ENCODE measurements at regions not wholly inside any gene's neighbourhood (a gene's known extent, or its start where the extent isn't known, plus 50 kb on each side); places are given as distances from the start of the nearest gene placed in this dataset.

- H3K27ac Mint-ChIP-seq = no peak overlapping the region
- H3K4me1 Mint-ChIP-seq = no peaks in the 10 kb centered on the region
- H3K36me3 Mint-ChIP-seq = no peaks in the 10 kb centered on the region
- no peaks in the 10 kb centered on the region for H3K9me3 Mint-ChIP-seq
- no peak for DNase-seq
- H3K4me3 Mint-ChIP-seq = no peak overlapping the region
- H3K27me3 Mint-ChIP-seq = peaks cover 4% of the 10 kb centered on the region
Observed at GRCh38 chr5:168209997-168210396, 81.4 kb upstream of the WWC1 start.

DNA sequence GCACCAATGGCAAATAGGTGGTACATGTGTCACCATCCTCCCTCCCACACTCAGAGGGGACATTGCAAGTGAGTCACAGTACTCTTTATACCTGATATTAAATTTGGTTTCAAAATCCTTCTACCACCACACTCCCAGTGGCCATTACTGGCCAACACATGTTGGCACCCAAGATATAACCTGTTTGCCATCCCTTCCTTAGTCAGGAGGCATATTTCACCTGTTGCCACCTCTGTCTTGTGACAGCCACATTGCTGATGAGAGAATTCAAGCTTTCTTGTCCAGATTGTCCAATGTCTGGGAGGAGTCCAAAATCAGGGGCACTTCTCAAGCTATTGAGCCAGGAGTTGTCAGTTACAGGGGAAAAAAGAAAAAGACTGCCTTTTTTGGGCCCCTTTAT, 80.2 kb upstream of the WWC1 start:
- Mint-ChIP-seq H3K27ac (no peak overlapping the region), H3K36me3 (no peaks in the 10 kb centered on the region)

GRCh38 chr5:168211936-168212335, 79.5 kb upstream of the WWC1 start:
- no peaks in the 10 kb centered on the region for H3K36me3 Mint-ChIP-seq
- H3K27me3 Mint-ChIP-seq = peaks cover 4% of the 10 kb centered on the region
- DNase-seq = no peak
- H3K9me3 Mint-ChIP-seq = no peaks in the 10 kb centered on the region
- no peaks in the 10 kb centered on the region for H3K4me1 Mint-ChIP-seq
- no peak overlapping the region for H3K4me3 Mint-ChIP-seq
- no peak overlapping the region for H3K27ac Mint-ChIP-seq

More for the DNA sequence above, 80.2 kb upstream of the WWC1 start:
- no peak for DNase-seq
- Mint-ChIP-seq H3K9me3 (no peaks in the 10 kb centered on the region), H3K27me3 (peaks cover 4% of the 10 kb centered on the region), H3K4me1 (no peaks in the 10 kb centered on the region), H3K4me3 (no peak overlapping the region)

- H3K27ac Mint-ChIP-seq = no peak overlapping the region
- H3K36me3 Mint-ChIP-seq = no peaks in the 10 kb centered on the region
- H3K27me3 Mint-ChIP-seq = peaks cover 4% of the 10 kb centered on the region
- no peak overlapping the region for H3K4me3 Mint-ChIP-seq
- no peaks in the 10 kb centered on the region for H3K9me3 Mint-ChIP-seq
- no peak for DNase-seq
- no peaks in the 10 kb centered on the region for H3K4me1 Mint-ChIP-seq
Observed at GRCh38 chr5:168214071-168214470, 77.4 kb upstream of the WWC1 start.

- Mint-ChIP-seq H3K27ac (no peak overlapping the region), H3K27me3 (peaks cover 4% of the 10 kb centered on the region), H3K36me3 (no peaks in the 10 kb centered on the region), H3K4me1 (peaks cover 4% of the 10 kb centered on the region), H3K9me3 (no peaks in the 10 kb centered on the region), H3K4me3 (no peak overlapping the region)
- no peak for DNase-seq
Observed at GRCh38 chr5:168214886-168215285, 76.6 kb upstream of the WWC1 start.

DNA sequence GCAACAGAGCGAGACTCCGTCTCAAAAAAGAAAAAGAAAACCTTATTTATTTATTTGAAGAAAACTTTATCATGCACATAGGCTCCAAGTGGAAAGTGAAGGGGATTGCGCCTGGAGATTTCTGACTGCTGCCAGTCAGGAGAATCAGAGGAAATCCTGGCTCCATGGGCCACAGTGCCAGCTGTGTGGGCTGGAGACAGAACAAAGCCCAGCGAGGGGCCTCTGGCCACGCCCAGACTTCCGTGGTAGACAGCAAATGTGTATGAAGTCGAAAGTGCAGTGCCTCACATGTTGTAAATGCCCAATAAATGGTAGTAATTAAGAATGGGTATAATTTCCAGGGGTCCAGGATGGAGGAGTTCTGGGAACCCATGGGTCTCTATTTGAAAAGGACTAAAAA, 75.8 kb upstream of the WWC1 start:
- Mint-ChIP-seq H3K27ac (no peak overlapping the region), H3K27me3 (peaks cover 4% of the 10 kb centered on the region), H3K9me3 (no peaks in the 10 kb centered on the region), H3K36me3 (no peaks in the 10 kb centered on the region), H3K4me3 (no peak overlapping the region), H3K4me1 (peaks cover 6% of the 10 kb centered on the region)
- no peak for DNase-seq

DNA sequence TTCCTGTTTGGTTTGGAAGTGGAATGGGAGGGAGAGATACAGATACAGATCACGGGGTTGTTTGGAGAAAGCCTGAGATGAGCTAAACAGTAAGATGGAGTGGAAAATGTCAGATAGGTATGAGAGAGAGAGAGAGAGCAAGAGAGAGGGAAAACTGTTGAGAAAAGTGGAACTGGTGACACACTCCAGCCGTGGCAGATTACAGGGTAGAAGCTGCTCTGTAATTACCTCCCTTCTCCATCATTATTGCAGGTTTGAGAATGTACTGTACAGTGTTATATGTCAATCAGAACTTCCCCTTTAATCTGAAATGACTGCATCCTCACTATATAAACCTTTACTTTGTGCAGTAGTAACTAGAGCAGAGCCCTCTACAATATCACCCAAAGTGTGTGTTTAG, 74.5 kb upstream of the WWC1 start:
- no peak overlapping the region for H3K27ac Mint-ChIP-seq
- peaks cover 6% of the 10 kb centered on the region for H3K4me1 Mint-ChIP-seq
- no peak for DNase-seq
- no peaks in the 10 kb centered on the region for H3K36me3 Mint-ChIP-seq
- H3K27me3 Mint-ChIP-seq = peaks cover 4% of the 10 kb centered on the region
- no peaks in the 10 kb centered on the region for H3K9me3 Mint-ChIP-seq
- no peak overlapping the region for H3K4me3 Mint-ChIP-seq

DNA sequence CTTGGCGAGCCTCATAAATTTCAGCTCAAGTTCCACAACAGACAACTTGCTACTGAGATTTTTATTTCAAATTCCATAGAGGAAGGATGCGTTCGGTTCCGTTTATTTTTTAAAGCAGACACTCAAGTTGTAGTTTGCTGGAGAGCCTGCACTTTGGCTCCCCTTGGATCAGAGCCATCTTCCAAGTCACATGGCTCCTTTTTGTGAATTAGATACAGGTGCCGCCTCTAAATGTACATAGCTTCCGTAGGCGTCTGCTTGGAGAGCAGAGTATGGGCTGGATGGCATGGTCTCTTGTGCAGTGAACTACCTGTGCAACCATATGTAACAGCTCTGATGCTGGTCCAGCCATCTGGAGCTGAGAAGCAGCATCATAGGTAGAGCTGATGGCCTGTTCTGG, 73.9 kb upstream of the WWC1 start:
- Mint-ChIP-seq H3K4me1 (peaks cover 6% of the 10 kb centered on the region), H3K4me3 (no peak overlapping the region), H3K36me3 (no peaks in the 10 kb centered on the region), H3K9me3 (no peaks in the 10 kb centered on the region), H3K27me3 (peaks cover 4% of the 10 kb centered on the region), H3K27ac (no peak overlapping the region)
- DNase-seq = no peak

DNA sequence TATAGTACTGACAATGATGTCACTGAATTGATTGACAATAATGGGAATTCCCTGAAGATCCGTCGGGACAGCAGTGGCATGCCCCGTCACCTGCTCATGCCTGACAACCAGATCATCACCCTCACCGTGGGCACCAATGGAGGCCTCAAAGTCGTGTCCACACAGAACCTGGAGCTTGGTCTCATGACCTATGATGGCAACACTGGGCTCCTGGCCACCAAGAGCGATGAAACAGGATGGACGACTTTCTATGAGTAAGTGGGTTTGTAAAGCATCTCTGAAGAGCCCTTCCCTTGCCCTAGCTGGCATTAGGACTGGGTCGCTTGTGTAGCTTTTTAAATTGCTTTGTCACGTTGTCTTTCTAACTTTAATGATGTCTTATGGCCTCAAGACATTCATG, 72.7 kb upstream of the WWC1 start:
- H3K4me3 Mint-ChIP-seq = no peak overlapping the region
- peaks cover 4% of the 10 kb centered on the region for H3K27me3 Mint-ChIP-seq
- no peak overlapping the region for H3K27ac Mint-ChIP-seq
- DNase-seq = no peak
- no peaks in the 10 kb centered on the region for H3K36me3 Mint-ChIP-seq
- H3K4me1 Mint-ChIP-seq = peaks cover 6% of the 10 kb centered on the region
- no peaks in the 10 kb centered on the region for H3K9me3 Mint-ChIP-seq

- H3K9me3 Mint-ChIP-seq = no peaks in the 10 kb centered on the region
- H3K4me3 Mint-ChIP-seq = no peak overlapping the region
- no peaks in the 10 kb centered on the region for H3K36me3 Mint-ChIP-seq
- DNase-seq = peak; percentile 21
- peaks cover 2% of the 10 kb centered on the region for H3K27me3 Mint-ChIP-seq
- peaks cover 6% of the 10 kb centered on the region for H3K4me1 Mint-ChIP-seq
- H3K27ac Mint-ChIP-seq = no peak overlapping the region
Observed at GRCh38 chr5:168219515-168220410, 71.7 kb upstream of the WWC1 start.

DNA sequence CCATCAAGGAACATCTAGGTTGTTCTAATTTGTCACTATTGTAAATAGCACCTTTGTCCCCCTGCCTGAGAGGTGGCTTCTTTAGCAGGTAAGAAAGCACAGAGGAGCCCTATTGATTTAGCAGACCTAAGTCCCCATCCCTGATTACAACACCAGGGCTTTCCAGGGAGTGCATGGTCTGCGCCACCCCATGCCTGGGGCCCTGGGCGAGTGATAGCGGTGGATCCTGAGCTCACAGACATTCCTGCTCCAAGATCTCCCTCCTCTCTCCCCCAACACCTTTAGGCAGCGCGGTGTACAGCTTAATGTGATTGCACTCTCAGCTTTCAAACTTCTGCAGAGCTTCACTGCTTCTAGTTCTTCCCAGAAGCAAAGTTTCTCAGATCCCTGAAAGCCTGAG, 67.4 kb upstream of the WWC1 start:
- peaks cover 27% of the 10 kb centered on the region for H3K4me1 Mint-ChIP-seq
- H3K27me3 Mint-ChIP-seq = no peaks in the 10 kb centered on the region
- no peak overlapping the region for H3K4me3 Mint-ChIP-seq
- H3K36me3 Mint-ChIP-seq = no peaks in the 10 kb centered on the region
- DNase-seq = no peak
- peaks cover 3% of the 10 kb centered on the region for H3K9me3 Mint-ChIP-seq
- H3K27ac Mint-ChIP-seq = no peak overlapping the region

DNA sequence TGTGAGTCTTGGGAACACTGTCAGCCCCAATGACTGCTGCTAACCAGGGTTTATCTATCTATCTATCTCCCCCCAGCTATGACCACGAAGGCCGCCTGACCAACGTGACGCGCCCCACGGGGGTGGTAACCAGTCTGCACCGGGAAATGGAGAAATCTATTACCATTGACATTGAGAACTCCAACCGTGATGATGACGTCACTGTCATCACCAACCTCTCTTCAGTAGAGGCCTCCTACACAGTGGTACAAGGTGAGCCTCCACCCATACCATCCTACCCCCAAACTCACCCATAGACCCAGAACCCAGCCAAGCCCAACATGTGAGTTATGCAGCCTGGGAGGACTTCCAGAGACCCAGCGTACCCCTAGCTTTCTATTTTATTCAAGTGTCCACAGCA, 65.4 kb upstream of the WWC1 start:
- H3K27me3 Mint-ChIP-seq = no peaks in the 10 kb centered on the region
- peak overlapping the region; percentile 90 for H3K27ac Mint-ChIP-seq
- H3K4me3 Mint-ChIP-seq = no peak overlapping the region
- H3K4me1 Mint-ChIP-seq = peaks cover 21% of the 10 kb centered on the region
- H3K36me3 Mint-ChIP-seq = no peaks in the 10 kb centered on the region
- H3K9me3 Mint-ChIP-seq = peaks cover 3% of the 10 kb centered on the region
- no peak for DNase-seq

GRCh38 chr5:168227001-168227400, 64.4 kb upstream of the WWC1 start:
- peaks cover 3% of the 10 kb centered on the region for H3K9me3 Mint-ChIP-seq
- H3K4me1 Mint-ChIP-seq = peaks cover 21% of the 10 kb centered on the region
- peaks cover 2% of the 10 kb centered on the region for H3K36me3 Mint-ChIP-seq
- H3K27ac Mint-ChIP-seq = peak overlapping the region; percentile 90
- H3K4me3 Mint-ChIP-seq = peak overlapping the region; percentile 56
- DNase-seq = peak; percentile 14
- H3K27me3 Mint-ChIP-seq = no peaks in the 10 kb centered on the region

- Mint-ChIP-seq H3K36me3 (peaks cover 2% of the 10 kb centered on the region), H3K9me3 (peaks cover 3% of the 10 kb centered on the region), H3K4me3 (peak overlapping the region; percentile 50), H3K4me1 (peaks cover 21% of the 10 kb centered on the region), H3K27ac (peak overlapping the region; percentile 90), H3K27me3 (no peaks in the 10 kb centered on the region)
- DNase-seq = peak; percentile 43
Observed at GRCh38 chr5:168227973-168228615, 63.4 kb upstream of the WWC1 start.

DNA sequence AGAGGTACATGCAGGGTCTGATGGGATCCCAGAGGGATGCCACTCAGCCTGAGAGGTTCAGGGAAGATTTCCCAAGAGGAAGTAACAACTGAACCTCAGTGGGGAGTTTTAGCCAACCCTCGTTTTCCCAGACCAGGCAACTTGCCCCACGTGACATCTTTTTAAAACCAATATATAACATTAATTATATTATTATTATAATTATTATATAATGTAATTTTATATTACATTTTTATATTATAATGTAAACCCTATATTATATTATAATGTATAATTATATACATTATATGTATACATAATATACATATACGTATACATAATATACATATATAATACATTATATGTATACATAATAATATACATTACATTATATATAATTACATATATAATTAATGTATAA, 62.8 kb upstream of the WWC1 start:
- no peak for DNase-seq
- peaks cover 2% of the 10 kb centered on the region for H3K36me3 Mint-ChIP-seq
- H3K4me1 Mint-ChIP-seq = peaks cover 21% of the 10 kb centered on the region
- H3K9me3 Mint-ChIP-seq = peaks cover 3% of the 10 kb centered on the region
- H3K27me3 Mint-ChIP-seq = no peaks in the 10 kb centered on the region
- peak overlapping the region; percentile 80 for H3K27ac Mint-ChIP-seq
- peak overlapping the region; percentile 50 for H3K4me3 Mint-ChIP-seq

- peaks cover 1% of the 10 kb centered on the region for H3K9me3 Mint-ChIP-seq
- H3K27me3 Mint-ChIP-seq = peaks cover 4% of the 10 kb centered on the region
- H3K4me1 Mint-ChIP-seq = no peaks in the 10 kb centered on the region
- H3K27ac Mint-ChIP-seq = no peak overlapping the region
- peaks cover 2% of the 10 kb centered on the region for H3K36me3 Mint-ChIP-seq
- H3K4me3 Mint-ChIP-seq = no peak overlapping the region
- no peak for DNase-seq
Observed at GRCh38 chr5:168234133-168234532, 57.3 kb upstream of the WWC1 start.

Measured in activated naive CD8-positive, alpha-beta T cell treated with anti-CD3 and anti-CD28 coated beads for 36 hours (primary cell).